Posterior vena cava (tissue), 2 donors: ENCODE measurements at regions not wholly inside any gene's neighbourhood (a gene's known extent, or its start where the extent isn't known, plus 50 kb on each side); places are given as distances from the start of the nearest gene placed in this dataset.
"Not testable (repeated sequence)": the region's sequence is repeated elsewhere in the genome, so short reads cannot be mapped to it uniquely, and the experiment has no call there.

ENCODE experiments used
- DNase-seq: peaks from one replicate; pipeline ENCODE4 v3.0.0-alpha.2; 2020; ENCODE audit warnings: low spot score
- intact Hi-C, 2 donors: fragments of 100-400 bp; cut with DNase I; formaldehyde crosslinking; loops; one replicate each; pipeline versions ENCODE4 v1.14.1 to v1.14.2; 2022 to 2023
- donor health status: DM: yes; HTN: yes; CAD: no.
- donor health status: DM: yes; HTN: yes; CAD: no.

- intact Hi-C loops: no loop called here
- DNase-seq: no peak
Observed at GRCh38 chr11:25159341-25159740, 662.5 kb downstream of the LUZP2 start.

- no peak for DNase-seq
- intact Hi-C loops: no loop called here
Observed at GRCh38 chr11:25163421-25163820, 666.6 kb downstream of the LUZP2 start.

DNA sequence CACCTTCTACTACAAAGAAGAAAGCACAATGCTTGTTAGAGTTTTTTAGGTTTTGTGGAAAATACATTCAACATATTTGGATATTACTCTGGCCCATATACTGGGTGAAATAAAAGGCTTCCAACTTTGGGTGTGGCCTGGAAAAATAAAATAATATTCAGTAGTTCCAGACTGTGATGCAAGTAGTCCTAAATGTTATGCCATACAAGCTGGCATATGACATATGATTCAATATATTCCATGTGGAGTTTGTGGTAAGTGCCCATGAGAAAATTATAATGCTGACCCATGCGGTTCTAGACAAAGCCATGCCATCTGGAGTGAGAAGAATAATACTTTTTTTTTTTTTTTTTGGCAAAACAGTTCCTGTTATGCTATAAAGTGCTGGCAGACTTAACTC is 683.3 kb downstream of the LUZP2 start:
- intact Hi-C loops: no loop called here
- DNase-seq: no peak

GRCh38 chr11:25183411-25183810 is 686.6 kb downstream of the LUZP2 start:
- intact Hi-C loops: no loop called here
- DNase-seq: no peak

GRCh38 chr11:25197515-25197914 is 700.7 kb downstream of the LUZP2 start:
- no peak for DNase-seq
- intact Hi-C loops: no loop called here

GRCh38 chr11:25198704-25199103 is 701.9 kb downstream of the LUZP2 start:
- no peak for DNase-seq
- intact Hi-C loops: no loop called here

DNA sequence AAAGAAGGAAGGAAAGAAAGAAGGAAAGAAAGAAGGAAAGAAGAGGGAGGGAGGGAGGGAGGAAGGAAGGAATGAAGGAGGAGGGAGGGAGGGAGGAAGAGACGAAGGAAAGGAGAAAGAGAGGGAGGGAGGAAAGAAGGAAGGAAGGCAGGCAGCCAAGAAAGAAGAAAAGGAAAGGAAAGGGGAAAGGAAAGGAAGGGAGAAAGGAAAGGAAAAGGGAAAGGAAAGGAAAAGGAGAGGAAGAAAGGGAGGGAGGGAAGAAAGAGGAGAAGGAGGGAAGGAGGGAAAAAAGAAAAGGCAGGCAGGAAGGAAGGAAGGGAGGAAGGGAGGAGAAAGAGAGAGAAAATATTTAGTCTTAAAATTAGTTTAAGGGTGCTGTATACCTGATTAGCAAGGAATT is 704.1 kb downstream of the LUZP2 start:
- DNase-seq: no peak
- intact Hi-C loops: no loop called here

GRCh38 chr11:25206762-25207161 is 709.9 kb downstream of the LUZP2 start:
- no peak for DNase-seq
- intact Hi-C loops: no loop called here

DNA sequence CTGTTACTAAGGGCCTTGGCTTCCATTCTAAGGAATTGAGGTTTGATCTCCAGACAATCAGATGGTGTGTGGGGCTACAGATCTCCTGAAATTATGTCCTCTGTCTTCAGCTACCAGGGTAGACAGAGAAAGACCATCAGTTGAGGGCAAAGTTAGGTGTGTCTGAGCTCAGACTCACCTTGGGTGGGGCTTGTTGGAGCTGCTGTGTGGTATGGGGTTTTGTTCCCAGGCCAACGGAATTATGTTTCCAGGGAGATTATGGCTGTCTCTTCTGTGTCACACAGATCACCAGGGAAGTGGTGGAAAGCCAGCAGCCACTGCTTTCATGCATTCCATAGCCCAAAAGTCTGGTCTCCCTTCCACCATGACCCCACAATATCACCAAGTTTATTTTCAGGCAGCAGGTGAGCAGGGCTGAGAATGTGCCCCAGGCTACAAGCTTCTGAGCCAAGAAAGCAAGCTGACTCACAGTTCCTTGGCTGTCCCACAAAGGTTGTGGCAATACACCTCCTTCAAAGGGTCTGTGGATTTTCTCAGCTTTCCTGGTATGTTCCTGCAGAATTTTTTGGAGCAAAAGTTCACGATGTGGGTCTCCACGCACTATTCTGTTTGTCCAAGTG is 714.9 kb downstream of the LUZP2 start:
- no peak for DNase-seq
- intact Hi-C loops: no loop called here

DNA sequence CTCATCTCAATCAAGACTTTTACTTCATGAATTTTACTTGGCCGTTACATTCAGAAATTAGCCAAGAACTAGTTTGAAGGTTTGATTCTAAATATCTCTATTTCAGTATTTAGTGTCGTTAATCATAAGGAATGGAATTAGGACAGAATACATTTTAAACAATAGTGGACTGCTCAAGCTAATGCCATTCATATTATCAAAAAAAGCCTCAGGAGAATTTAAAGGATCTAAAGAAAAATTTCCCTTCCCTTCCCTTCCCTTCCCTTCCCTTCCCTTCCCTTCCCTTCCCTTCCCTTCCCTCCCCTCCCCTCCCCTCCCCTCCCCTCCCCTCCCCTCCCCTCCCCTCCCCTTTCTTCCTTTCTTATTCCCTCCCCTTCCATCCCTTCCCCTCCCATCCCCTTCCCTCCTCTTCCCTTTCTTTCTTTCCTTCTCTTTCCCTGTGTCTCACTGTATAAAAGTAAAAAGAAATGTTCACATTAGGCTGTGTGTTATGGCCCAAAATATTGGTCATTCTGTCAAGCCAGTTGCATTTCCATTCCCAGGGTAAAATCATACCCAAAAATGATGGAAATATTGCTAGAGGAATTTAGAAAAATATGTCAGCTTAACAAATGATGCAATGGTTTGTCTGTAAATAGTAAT is 717.8 kb downstream of the LUZP2 start:
- intact Hi-C loops: no loop called here
- DNase-seq: no peak

DNA sequence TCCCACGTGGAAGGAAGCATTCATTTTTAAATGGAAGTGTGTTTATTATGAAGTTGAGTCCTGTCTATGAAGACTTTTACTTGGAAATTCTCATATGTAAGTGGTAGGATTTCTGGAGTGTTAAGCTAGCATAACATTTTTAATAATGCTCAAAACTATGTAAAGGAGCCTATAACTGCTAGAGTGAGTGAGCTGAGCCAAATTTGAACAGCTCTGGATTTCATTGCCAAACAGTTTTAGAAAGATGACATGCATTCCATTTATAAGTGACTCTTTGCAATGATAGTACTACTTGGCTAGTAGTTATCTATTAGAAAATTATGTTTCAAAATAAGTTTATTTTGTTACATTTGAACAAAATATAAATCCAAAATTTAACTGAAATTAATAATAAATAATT is 721.2 kb downstream of the LUZP2 start:
- intact Hi-C loops: no loop called here
- DNase-seq: no peak

DNA sequence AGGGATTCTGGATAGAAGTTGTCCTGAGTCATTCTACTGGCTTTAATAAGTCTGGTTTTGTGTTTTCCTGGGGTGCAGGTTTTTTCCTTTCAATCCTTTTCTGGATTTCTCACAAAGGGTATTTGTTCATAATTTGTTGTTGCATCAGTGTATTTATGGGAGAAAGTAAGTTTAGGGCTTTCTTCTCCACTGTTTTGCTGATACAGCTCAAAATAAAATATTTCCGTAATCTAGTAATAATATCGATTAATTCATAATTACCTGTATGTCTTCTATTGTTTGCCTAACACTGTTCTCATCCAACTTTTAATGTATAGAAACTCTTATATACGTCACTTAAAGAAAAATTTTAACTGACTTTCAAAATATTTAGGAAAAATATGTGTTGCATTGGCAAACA is 728.2 kb downstream of the LUZP2 start:
- no peak for DNase-seq
- intact Hi-C loops: no loop called here

DNA sequence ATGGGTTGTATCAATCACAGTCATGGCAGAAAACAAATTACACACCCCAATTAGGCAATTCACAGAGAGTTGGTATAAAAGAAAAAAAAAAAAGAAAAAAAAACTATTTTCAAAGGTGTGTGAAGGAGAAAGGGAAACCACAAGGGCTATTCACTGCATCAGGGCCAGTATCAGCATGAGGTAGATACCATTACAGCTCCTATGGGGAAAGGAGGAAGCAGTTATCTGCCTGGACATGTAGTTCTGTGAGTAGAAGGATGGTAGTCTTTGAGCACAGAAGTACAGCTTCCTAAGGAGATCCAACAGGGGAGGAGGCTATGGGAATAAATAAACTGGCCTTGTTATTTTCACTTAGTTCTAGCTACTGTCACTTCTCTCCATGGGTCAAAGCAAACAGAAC is 746.1 kb downstream of the LUZP2 start:
- DNase-seq: no peak
- intact Hi-C loops: no loop called here

DNA sequence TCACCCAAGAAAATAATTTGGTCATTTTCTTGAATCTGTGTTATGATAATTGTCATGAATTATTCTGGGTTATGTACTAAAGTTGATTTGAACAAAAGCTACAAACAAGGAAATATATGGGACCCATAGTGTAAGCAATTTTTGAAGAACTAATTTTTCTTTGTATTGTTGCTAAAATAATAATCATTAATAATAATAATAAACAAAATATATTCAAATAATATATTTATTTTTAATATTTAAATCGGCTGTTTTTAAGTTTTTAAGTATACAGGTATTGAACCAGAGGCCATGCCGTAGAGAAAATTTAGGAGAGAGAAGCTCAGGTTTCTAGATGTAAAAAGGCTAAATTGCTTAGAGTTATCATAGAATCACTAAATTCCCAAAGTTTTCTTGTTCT is 747.3 kb downstream of the LUZP2 start:
- intact Hi-C loops: no loop called here
- no peak for DNase-seq

DNA sequence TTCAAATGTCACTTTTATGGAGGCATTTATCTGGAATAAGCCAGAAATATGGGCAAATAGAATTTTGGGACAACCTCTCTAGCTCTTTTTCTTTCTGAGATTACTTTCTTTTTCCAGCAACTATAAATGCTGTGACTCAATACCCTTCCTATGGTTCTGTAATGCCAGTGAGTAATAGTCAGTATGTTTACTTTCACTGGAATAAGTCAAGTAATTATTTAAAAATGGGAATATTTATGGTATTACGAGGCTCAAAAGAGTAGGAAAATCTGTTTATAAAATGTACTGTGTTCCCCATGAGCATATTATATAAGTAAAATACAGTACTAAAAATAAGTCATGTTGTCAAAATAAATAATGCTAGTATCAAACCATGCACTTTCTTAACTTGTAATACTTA is 750.5 kb downstream of the LUZP2 start:
- intact Hi-C loops: no loop called here
- no peak for DNase-seq

GRCh38 chr11:25252854-25253253 is 756.0 kb downstream of the LUZP2 start:
- DNase-seq: no peak
- intact Hi-C loops: no loop called here

- intact Hi-C loops, DNase-seq: not testable (repeated sequence)
Observed at GRCh38 chr11:25263861-25264260, 767.0 kb downstream of the LUZP2 start.

GRCh38 chr11:25271301-25271700 is 774.4 kb downstream of the LUZP2 start:
- no peak for DNase-seq
- intact Hi-C loops: no loop called here

- DNase-seq: no peak
- intact Hi-C loops: no loop called here
Observed at GRCh38 chr11:25272214-25272613, 775.4 kb downstream of the LUZP2 start.

DNA sequence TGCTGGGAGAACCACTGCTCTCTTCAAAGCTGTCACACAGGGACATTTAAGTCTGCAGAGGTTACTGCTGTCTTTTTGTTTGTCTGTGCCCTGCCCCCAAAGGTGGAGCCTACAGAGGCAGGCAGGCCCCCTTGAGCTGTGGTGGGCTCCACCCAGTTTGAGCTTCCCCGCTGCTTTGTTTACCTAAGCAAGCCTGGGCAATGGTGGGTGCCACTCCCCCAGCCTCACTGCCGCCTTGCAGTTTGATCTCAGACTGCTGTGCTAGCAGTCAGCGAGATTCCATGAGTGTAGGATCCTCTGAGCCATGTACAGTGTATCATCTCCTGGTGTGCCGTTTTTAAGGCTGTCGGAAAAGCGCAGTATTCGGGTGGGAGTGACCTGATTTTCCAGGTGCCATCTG is 784.0 kb downstream of the LUZP2 start:
- DNase-seq, intact Hi-C loops: not testable (repeated sequence)

GRCh38 chr11:25293166-25293565 is 796.3 kb downstream of the LUZP2 start:
- intact Hi-C loops: no loop called here

DNA sequence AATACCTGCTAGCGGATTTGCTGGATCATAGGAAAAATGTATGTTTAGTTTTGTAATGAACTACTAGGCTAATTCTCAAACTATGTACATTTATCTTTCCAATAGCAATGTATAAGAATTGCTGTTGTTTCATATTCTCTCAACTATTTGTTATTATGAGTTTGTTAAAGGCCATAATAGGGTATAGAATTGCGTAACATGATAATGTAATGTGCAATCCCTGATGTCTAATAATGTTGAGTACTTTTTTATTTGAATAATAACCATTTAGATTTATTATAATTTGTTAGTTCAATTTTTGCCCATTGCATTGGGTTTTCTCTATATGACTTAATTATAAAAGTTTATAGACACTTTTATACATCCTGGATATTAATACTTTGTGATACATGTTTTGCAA is 801.6 kb downstream of the LUZP2 start:
- intact Hi-C loops: no loop called here
- DNase-seq: no peak

More at GRCh38 chr11:25293166-25293565, 796.3 kb downstream of the LUZP2 start:
- DNase-seq: no peak
